PFSK-1 (cell line): ENCODE measurements at regions not wholly inside any gene's neighbourhood (a gene's known extent, or its start where the extent isn't known, plus 50 kb on each side); places are given as distances from the start of the nearest gene placed in this dataset.

Experiments used
- POLR2AphosphoS5 ChIP-seq: IDR thresholded peaks from 2 replicates; pipeline ENCODE4 v1.6.1; 2012; ENCODE audit warnings: low read depth, mild to moderate bottlenecking, control low read depth, low read length, moderate library complexity
- TF ChIP-seq, protein P1 (sequence below), 2 experiments: IDR thresholded peaks; 2 replicates each; pipeline versions ENCODE4 v1.6.1 to v1.8.0; 2011 to 2012; ENCODE audit warnings: low read depth in 2 of 2, low read length in 2 of 2, control low read depth in 1 of 2, inconsistent platforms in 1 of 2, mild to moderate bottlenecking in 1 of 2, moderate library complexity in 1 of 2; ENCODE audit not compliant: insufficient read depth in 1 of 2

DNA sequence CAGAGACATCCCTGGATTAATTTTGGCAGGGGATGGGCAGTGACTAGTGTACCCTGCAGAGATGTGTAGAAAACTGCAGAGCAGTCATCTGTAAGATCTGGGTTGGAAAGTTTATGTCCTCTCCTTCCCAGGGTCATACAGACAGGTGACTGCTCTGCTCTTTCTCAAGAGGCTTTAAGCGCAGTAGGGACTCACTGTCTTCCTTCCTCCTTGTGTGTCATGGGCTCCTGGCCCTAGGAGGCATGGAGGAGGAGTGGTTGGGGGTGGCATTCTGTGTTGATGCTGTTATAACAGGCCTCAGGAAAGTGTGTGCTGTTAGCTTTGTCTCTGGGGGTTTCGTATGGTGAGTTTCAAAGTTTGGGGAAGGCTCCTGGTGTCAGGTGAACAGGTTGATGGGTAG lies 130.5 kb upstream of the MGAT5 start:
- TF ChIP-seq, protein P1, sequence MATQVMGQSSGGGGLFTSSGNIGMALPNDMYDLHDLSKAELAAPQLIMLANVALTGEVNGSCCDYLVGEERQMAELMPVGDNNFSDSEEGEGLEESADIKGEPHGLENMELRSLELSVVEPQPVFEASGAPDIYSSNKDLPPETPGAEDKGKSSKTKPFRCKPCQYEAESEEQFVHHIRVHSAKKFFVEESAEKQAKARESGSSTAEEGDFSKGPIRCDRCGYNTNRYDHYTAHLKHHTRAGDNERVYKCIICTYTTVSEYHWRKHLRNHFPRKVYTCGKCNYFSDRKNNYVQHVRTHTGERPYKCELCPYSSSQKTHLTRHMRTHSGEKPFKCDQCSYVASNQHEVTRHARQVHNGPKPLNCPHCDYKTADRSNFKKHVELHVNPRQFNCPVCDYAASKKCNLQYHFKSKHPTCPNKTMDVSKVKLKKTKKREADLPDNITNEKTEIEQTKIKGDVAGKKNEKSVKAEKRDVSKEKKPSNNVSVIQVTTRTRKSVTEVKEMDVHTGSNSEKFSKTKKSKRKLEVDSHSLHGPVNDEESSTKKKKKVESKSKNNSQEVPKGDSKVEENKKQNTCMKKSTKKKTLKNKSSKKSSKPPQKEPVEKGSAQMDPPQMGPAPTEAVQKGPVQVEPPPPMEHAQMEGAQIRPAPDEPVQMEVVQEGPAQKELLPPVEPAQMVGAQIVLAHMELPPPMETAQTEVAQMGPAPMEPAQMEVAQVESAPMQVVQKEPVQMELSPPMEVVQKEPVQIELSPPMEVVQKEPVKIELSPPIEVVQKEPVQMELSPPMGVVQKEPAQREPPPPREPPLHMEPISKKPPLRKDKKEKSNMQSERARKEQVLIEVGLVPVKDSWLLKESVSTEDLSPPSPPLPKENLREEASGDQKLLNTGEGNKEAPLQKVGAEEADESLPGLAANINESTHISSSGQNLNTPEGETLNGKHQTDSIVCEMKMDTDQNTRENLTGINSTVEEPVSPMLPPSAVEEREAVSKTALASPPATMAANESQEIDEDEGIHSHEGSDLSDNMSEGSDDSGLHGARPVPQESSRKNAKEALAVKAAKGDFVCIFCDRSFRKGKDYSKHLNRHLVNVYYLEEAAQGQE (IDR thresholded peaks at IDR 0.05; ENCODE audit: insufficient read depth in 1 of 2, low read depth in 2 of 2, low read length in 2 of 2): no peak
- no peak for TF ChIP-seq POLR2AphosphoS5
